ENCODE measurements at regions not wholly inside any gene's neighbourhood (a gene's known extent, or its start where the extent isn't known, plus 50 kb on each side); places are given as distances from the start of the nearest gene placed in this dataset.

DNA sequence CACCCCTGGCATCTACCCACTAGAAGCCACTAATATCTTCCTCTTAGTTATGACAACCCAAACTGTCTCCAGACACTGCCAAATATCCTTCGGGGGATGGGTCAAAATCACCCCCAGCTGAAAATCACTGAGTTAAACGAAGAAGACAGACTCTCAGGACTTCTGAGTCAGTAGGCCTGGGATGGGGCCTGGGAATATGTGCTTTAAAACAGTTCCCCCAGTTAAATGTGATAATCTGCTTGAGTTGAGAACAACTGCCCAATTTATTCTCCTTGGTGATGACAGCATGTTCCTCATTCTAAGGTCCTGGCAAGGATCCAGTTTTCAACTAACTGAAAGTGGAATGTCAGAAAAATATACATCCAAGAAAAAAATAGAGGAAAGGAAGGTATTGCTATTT, 52.4 kb downstream of the CBLL2 start:
- no peak for DNase-seq

DNA sequence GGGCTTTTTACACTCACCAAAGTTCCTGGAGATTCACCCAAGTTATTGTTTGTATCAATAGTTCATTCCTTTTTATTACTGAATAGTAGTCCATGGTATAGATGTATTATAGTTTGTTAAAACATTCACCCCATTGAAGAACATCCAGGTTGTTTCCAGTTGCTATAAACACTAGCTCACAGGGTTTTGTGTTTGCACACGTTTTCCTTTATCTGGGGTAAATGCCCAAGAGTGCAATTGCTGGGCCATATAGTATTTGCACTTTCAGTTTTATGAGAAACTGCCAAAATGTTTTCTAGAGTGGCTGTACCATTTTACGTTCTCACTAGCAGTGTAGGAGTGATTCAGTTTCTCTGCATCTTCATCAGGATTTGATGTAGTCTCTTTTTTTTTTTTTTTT, 57.1 kb downstream of the CBLL2 start:
- DNase-seq = no peak

DNA sequence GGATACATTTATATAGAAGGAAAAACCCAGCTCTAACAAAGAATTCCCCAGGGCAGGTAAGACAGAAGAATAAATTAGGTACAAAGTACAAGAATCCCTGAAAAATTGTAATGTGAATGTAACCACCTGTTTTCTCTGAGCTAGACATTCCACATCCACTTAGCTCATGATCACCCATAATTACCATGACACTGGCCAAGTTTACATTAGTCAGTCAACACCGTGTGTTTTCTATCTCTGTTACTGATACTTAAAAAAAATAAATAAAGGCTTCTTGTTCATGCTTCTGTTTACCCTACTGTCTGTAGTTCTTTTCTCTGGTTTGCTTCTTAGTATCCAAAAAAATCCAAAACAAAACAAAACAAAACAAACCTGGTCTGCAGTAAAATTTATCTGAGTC, 66.0 kb downstream of the CBLL2 start:
- DNase-seq = no peak

DNA sequence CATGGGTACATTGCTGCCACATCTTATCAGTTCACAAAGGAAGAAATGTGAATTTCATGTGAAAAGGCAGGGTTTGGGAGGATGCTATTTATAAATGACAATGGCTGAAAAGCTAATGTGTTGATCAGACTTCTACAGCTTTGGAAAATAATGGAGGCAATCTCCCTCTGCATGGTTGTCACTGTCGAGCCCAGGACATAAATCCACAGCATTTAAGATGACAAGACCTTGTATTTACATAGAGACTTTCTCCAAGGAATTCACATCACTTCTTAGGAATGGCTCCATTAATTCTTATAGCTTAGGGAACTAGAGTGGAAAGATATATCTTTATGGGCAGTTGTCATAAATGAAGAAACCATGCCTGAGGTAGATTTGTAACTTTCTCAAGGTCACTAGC, 66.7 kb downstream of the CBLL2 start:
- DNase-seq = no peak

DNA sequence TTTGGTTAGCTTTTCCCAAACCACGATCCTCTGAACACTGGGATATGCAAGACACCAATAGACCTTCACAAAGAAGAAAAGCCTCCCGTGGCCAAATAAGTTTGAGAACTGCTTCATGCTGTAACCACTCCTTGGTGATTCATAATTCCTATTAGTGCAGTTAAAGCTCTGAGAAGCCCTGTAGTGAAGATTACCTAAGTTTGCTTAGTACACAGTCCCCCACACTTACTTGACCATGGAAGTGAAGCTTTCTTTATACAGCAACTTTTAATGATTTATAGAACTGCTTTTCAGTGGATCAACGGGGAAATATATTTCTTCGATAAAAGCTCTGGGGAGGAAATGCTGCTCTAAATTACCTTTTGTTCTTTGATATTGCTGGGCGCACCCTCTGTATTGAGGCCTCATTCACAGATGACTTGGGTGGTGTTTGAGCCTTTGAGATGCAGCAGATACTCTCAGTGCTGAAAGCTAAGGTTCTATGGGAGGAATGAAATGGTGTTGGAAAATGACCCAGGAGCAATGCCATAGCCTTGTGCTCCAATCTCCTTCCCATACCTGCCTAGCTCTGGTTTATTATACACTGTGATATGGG, 67.4 kb downstream of the CBLL2 start:
- no peak for DNase-seq

DNA sequence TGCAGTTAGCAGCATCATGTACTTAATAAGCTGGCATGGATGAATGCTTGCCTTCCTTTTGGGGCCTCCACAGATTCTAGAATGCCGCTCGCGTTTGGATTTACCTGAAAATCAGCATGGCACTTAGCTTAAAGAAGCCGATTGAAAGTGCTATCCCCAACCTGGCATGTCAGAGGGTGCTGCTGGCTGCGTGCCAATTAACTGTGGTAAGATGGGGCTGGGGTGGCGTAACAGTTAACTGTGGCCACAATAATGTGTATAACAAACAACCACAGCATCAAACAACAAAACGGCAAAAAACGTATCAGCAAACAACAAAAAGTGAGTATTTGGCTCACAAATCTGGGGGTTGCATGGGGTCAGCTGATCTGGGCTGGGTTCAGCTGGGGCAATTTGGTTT, 70.5 kb downstream of the CBLL2 start:
- DNase-seq = no peak

DNA sequence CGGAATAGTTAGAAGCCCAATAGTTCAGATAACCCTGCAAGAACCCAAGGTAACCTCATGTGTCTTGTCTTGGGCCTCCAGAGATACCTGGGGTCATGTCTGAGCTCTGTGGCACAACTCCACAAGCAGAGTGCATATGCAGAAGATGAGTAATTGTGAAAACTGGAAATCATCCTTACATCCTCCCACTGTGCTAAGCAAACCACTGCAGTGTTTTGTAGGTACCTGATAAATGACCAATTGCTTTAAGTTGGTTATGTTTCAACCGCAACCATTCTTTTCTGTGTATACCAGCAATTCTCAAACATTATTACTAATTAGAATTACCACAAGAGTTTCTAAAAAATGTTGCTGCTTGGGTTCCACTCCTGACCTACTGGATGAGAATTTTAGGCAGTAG, 73.2 kb downstream of the CBLL2 start:
- DNase-seq = no peak

DNA sequence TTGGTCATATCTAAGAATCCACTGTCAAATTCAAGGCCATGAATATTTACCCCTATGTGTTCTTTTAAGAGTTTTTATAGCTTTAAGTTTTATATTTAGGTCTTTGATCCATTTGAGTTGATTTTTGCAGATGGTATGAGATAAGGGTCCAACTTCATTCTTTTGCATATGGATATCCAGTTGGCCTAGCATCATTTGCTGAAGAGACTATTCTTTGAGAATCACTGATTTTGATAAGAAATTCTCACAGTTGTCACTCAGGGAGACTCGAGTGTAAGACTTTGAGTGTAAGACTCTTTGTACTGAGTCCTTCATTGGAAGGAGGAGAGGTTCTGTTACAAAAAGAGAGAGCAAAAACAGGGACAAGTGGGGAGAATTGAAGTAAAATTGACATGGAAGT, 74.8 kb downstream of the CBLL2 start:
- DNase-seq = no peak

DNA sequence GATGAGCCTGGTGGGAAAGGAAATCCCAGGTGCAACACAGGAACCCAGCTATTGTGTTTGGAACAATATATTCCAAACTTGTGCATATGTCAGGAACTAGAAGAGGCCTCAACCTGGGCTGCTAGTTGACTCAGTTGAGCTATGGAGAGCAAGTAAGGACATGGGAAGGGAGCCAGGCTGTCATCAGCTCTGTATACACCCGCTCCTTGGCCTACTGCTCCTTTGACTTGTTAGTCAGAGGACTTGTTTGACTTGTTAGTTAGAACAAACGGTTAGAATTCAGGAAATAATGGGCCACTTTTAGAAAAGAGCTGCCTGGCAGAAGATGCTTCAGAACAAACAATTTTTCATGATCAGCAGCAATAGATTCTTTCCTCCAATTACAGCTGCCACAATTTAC, 76.4 kb downstream of the CBLL2 start:
- DNase-seq = no peak

DNA sequence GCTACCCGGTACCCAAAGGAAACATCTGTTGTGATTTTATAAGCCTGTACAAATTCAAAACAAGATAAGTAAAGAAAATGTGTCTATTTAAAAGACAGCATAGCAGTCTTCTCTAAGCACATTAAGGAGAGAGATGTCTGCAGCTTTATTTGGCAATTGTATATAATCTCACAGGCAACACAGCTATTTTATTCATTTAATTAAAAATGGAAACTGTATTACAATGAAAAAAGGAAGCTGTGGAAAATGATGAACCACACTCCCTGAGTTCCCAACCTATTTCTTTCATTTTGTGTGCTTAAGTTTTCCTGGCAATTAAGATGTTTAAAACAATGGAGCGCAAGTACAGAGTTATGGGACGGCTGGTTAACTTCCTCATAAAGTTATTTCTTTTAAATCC, 78.4 kb downstream of the CBLL2 start:
- DNase-seq = no peak

DNA sequence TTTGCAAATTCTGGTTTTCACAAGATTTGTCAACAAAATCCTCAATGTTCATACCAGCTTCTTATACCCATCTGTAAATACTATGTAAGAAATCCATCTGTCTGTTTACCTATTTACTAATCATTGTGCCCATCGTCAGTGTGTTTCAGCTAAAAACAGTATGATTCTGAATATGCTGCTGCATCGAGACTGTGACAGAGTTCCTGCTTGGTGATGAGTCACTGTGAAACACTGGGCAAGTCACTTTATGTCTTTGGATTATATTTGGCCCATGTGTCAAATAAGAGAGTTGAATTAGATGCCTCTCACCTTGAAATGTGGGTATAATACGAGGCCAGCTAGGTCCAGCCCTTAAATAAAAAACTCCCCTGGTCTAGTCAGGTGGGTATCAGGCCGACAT, 79.3 kb downstream of the CBLL2 start:
- DNase-seq = no peak

DNA sequence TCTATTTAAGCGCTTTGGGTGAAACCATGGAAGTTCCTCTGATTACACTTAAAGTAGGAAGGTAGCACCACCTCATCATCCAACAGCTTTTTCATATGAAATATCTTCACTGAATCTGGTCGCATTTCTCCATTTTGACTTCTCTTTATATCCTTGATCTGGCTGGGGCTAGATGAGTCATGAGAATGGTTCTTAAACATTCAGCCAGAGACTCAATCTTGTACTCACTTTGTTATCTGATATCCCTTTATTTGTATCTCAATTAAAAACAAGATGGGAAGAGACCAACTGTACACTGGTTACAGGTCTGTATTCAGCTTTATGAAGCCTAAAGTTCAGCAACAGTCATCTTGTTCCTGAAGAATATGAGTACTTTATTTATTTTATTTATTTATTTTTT, 84.9 kb downstream of the CBLL2 start:
- DNase-seq = no peak

DNA sequence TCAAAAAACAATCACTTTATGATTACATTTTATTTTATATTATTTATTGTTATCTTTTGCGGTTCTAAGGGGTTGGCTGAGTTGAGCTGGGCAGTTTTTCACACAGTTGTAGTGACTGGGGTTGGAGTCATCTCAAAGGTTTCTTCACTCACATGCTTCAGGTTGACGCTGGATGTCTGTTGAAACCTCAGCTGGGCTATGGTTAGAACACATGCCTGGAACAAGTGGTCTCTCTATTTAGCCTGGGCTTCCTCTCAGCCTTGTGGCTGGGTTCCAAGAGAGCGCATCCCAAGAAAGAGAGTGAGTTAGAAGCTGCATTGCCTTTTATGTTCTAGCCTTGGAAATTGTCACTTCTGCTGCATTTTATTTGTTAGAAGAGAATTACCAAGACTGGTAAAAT, 87.4 kb downstream of the CBLL2 start:
- DNase-seq = no peak

DNA sequence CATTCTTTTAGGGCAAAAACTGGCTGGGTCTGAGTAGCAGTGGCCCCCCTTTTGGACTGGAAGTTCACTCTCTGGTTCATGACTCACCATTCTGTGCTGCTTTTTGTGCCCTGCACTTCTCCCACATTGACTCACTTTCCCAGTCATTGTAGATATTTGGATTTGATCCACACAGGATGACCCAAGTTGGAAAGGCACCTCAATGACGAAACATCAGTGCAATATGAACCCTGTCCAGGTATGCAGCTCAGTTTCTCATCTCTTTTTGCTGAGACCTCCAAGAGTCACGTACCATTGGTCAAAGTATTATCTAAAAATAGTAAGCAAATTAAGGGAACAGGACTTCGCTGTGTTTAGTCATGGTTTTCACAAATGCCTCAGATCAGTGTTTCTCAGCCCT, 92.7 kb downstream of the CBLL2 start:
- no peak for DNase-seq

DNA sequence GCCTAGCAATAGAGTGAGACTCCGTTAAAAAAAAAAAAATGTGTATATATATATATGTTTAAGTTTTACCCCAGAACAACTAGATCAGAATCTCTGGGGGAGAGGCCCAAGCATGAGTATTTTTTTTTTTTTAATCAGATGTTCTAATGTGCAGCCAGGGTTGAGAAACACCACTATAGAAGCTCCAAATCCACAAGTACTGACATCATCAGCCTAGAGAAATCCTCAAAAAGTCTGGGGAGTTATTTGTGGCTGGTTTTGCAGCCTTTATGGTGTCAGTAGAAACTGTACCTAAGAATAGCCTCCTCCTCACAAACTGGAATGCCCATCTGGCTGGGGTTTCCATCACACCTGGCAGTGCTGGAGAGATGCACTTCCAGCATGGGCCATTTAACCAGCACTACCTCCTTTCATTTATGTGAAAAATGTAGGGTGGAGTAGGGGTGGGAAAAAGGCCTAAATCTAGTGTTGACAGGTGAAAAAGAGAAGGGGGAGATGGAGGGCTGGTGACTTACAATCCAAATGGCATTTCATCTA, 93.5 kb downstream of the CBLL2 start:
- DNase-seq = no peak

DNA sequence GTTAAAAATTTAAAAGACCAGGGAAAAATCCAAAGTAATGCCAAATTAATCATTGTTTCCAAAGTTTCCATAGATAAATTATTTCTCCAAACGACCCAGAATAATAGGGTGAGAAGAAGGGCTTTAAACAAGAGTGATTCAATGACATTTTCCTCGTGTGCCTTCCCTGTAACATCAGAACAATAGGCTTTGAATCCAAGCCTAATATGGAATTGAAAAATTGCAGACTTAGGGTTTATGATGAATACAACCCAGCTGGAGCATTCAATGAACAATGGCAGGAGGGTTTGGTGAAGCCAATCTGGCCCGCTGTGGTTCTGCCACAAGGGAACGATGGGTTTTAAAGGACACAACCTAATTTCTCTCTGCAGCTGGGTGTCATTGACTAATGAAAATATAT, 94.2 kb downstream of the CBLL2 start:
- DNase-seq = no peak

DNA sequence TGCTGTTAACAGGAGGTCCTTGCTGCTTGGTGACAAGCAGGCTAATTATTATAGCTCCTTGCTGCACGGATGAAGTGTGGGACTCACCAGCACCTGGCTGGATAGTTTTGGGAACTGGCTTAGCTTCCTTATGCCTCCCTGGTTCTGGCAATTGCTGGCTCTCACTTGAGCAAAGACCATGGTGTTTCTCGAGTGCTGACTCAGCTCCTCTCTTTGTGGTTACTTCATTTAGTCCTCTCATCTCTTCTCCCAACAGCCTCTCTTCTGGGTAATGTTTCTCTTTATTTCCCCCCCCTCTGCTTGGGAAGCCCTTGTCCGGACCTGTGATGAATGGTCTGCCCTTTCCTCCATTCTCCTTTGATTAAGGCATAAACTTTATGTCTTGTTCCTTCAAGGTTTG, 100.4 kb downstream of the CBLL2 start:
- DNase-seq = no peak

DNA sequence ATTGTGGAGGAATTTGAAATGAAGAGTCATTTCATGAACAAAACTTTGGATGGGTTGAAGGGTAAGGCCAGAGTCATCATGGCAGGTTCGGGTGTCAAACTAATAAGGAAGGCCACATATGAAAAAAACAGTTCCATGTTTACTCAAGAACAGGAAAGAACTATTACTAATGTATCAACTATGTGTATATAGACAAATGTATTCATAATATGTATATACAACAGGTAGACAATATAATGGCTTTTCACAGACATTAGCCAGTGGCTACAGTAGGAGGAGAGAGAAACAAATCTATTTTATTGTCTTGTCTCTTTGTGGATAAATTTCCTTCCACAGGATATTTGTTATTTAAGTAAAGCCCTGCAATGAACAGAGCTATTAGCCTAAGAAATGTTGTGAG, 101.1 kb downstream of the CBLL2 start:
- no peak for DNase-seq

DNA sequence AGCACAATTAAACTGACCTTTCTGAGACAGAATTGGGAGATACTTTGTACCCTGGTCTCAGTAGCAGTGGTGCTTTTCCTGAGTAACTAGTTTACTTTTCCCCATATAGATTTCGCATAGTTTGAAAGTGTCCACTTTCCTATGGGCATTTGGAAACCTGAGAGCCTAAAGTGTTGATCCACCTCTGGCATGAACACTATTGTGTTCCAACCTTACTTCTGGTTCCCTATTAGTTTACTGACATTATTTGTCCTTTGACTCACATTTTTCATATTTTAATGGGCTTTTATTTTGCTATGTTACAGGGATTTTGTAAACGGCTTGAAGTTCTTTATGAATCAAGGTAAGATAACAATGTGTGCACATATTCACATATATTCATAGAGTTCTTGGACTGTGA, 103.7 kb downstream of the CBLL2 start:
- no peak for DNase-seq

DNA sequence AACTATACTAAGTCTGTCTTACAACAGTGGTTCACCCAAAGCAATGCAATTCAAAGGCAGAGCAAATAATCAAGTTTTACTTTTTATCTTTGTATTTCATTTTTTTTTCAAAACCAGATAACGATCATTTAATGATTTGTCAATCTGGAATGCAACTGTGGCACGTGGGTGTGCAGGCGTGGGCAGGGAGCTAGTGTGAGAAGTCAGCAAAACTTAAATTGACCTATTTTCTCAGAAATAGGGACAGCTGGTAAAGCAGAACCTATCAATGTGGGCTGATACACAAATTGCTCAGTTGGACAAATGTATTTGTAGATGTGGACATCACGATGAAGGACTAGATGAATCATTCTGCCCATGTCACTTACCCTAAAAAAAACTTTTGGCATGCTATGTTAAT, 105.6 kb downstream of the CBLL2 start:
- DNase-seq = no peak

DNA sequence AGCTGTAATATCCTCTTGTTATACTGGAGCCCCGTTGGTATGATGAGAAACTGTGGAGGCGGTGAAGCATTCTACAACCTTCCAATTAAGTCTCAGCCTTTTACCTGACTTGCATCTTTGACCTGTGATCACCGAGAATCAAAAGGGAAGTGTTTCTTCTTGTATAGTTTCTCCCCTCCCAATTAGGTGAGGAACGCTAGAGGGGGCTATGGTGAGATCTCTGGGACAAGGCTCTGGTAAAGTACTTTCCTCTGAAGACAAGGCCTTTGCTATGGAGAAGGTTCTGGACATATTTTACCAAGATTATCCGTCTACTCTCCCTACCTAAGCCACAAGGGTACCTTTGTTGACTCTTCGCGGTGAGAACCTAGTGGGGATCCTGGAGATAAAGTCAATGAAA, 111.3 kb downstream of the CBLL2 start:
- no peak for DNase-seq

DNA sequence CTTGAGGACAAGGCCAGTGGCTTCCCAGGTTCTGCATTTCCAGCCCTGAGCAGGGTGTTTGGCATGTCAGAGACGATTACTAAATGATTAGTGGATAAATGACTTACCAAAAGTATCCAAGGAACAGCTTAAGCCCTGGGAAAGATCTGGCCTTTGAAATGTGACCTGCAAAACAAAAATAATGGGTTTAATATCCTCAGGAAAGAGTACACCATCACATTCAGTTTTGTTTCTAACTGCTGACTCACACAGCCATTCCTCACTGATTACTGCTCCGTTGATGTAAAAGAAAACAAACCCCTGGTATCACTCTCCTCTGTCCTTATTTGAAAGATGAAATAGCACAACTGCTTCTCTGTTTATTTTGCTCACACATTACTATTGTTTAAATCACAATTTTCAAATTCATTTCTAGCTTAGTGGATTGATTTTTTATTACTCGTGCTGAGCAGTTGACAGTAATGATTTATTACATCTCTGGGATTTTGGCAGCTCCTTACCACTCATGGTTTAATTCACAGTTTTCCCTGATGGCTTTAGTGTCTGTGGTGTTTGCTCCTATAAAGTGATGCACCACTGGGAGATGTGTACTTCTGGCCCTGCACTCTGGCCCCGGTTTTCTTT, 117.0 kb downstream of the CBLL2 start:
- DNase-seq = peak; percentile 14

DNA sequence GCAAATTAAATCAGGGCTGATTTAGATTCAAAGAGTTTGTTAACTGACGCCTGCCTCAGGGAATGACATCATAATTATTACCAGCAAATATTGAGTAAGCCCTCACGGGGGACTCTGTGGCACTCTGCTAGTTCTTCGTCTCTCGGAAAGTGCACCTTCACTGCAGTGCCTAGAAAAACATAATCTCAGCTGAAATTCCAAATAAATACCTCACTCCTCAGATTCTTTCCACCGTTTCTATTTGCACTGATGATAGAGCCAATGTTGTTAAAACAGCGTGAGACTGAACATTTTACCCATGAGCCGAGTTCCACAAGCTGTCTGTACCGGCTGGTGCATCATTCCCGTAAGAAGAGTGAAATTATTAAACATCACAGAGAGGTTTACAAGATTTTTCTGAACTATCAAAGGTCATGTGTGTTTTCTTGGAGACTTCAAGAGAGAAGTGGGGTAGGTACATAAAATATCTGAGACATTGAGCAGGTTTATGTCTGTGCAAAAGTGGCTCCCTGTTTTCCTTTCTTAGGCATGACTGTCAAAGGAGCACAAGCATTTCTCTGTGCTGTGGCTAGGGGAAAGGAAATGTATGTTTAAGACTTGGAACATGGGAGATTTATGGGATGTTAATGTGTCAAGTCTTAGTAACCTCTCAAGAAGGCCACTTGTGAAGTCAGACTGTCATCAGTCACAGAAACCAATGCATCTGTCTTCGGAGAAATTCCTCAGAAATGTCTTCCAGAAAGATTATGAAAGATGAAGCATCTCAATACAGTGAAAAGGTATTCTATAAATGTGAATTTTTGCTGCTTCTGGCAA, 119.6 kb downstream of the CBLL2 start:
- no peak for DNase-seq

DNA sequence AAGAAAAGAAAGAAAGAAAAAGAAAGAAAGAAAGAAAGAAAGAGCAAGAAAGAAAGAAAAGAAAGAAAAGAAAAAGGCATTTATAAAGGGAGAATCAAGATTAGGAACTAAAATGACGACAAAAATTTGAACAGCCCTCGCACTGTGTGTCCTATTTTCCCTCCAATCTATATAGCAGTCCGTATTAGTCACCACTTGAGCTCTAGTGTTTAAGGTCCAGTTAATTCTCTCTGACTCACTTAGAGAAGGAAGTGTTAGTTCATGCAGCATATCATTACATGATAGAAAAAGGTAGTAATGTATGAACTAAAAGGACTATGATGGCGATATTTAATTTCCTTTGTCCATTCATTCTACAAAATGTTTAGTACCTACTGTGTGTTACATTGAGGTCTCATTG, 122.7 kb downstream of the CBLL2 start:
- DNase-seq = no peak

All from NCI-H1092 (cell line).